Endothelial cell of umbilical vein (primary cell): ENCODE measurements at regions not wholly inside any gene's neighbourhood (a gene's known extent, or its start where the extent isn't known, plus 50 kb on each side); places are given as distances from the start of the nearest gene placed in this dataset.

Source experiments
- BruUV-seq: library from RNA; stranded (reverse); fragments of 400-500 nt; replicated peaks from 2 replicates; lab custom pipeline; 2021; lab: Mats Ljungman, UMichigan
- CTCF ChIA-PET: fragments of 300-600, 350-600 bp; sonication (Branson Sonifier 250); formaldehyde crosslinking; loops from one replicate; lab custom pipeline; 2021; ENCODE audit warnings: antibody characterized with exemption, inconsistent platforms; lab: Charles Lee
- POLR2A ChIA-PET: fragments of 300-600, 350-600 bp; sonication (Branson Sonifier 250); formaldehyde crosslinking; loops from one replicate; lab custom pipeline; 2021; ENCODE audit warnings: antibody characterized with exemption, inconsistent platforms; lab: Charles Lee
- DNase-seq: peaks from one replicate; pipeline ENCODE4 v3.0.0-alpha.2; 2011; ENCODE audit warnings: low read depth, low spot score
- FAIRE-seq: peaks from 2 replicates; lab custom pipeline; 2011; peaks lifted over from hg19 to GRCh38; lab: Jason Lieb, UNC
- H2AFZ ChIP-seq: 2 replicates; pipeline ENCODE4 v1.6.0; 2012; ENCODE audit warnings: low read depth, low read length, control low read depth, inconsistent platforms
- H3K27ac ChIP-seq: 2 replicates; pipeline ENCODE4 v1.5.1; 2011; ENCODE audit warnings: low read depth, mild to moderate bottlenecking, control low read depth, low read length, moderate library complexity; ENCODE audit not compliant: insufficient read depth
- H3K27me3 ChIP-seq, 2 experiments: 2 replicates each; pipeline versions ENCODE4 v1.6.0 to v1.6.1; 2011; ENCODE audit warnings: low read length in 2 of 2, mixed read lengths in 1 of 2; ENCODE audit not compliant: control insufficient read depth in 2 of 2, insufficient read depth in 2 of 2
- H3K36me3 ChIP-seq, 2 experiments: 2 replicates in 1 of 2; 3 replicates in 1 of 2; pipeline ENCODE4 v1.5.1; 2011; ENCODE audit warnings: low read length in 2 of 2, mild to moderate bottlenecking in 1 of 2, moderate library complexity in 1 of 2; ENCODE audit not compliant: control insufficient read depth in 2 of 2, insufficient read depth in 2 of 2; ENCODE audit errors: extremely low read depth in 1 of 2
- H3K4me1 ChIP-seq: 3 replicates; pipeline ENCODE4 v1.5.1; 2011; ENCODE audit warnings: mild to moderate bottlenecking, low read length; ENCODE audit not compliant: control insufficient read depth, insufficient read depth; ENCODE audit errors: extremely low read depth
- H3K4me2 ChIP-seq: 2 replicates; pipeline ENCODE4 v1.6.1; 2011; ENCODE audit warnings: low read length, control low read depth, mixed read lengths; ENCODE audit not compliant: insufficient read depth
- H3K4me3 ChIP-seq, 3 experiments: fragments of 200-600 bp in 1 of 3; sonication (generic), shearing (Covaris generic) in 1 of 3; replicated peaks in 1 of 3; 2 replicates each; pipeline ENCODE4 v1.5.1; 2011 to 2016; ENCODE audit warnings: control low read depth in 3 of 3, low read length in 3 of 3, mild to moderate bottlenecking in 2 of 3, inconsistent platforms in 1 of 3, low read depth in 1 of 3, moderate library complexity in 1 of 3; ENCODE audit not compliant: insufficient read depth in 1 of 3
- H3K79me2 ChIP-seq: 2 replicates; pipeline ENCODE4 v1.6.0; 2012; ENCODE audit warnings: low read length, inconsistent platforms; ENCODE audit not compliant: control insufficient read depth, insufficient read depth
- H3K9ac ChIP-seq: replicated peaks from 2 replicates; pipeline ENCODE3; 2011; ENCODE audit warnings: low read length, control low read depth; ENCODE audit not compliant: insufficient read depth; ENCODE audit errors: extremely low read depth
- H3K9me1 ChIP-seq: replicated peaks from 3 replicates; pipeline ENCODE4 v1.6.0; 2011; ENCODE audit warnings: mild to moderate bottlenecking, low read length; ENCODE audit not compliant: control insufficient read depth, insufficient read depth; ENCODE audit errors: extremely low read depth
- H3K9me3 ChIP-seq: replicated peaks from 2 replicates; pipeline ENCODE4 v1.5.1; 2012; ENCODE audit warnings: low read length, inconsistent platforms; ENCODE audit not compliant: control insufficient read depth, insufficient read depth
- H4K20me1 ChIP-seq: replicated peaks from 2 replicates; pipeline ENCODE3; 2011; ENCODE audit warnings: mild to moderate bottlenecking, low read length; ENCODE audit not compliant: control insufficient read depth, insufficient read depth; ENCODE audit errors: extremely low read depth
- CTCF ChIP-seq, 2 donors: IDR thresholded peaks; 1 replicate in 1 of 2; 2 replicates in 1 of 2; pipeline ENCODE4 v1.5.1; 2011; ENCODE audit warnings: low read length in 2 of 2, mild to moderate bottlenecking in 2 of 2, moderate library complexity in 2 of 2, control low read depth in 1 of 2, inconsistent platforms in 1 of 2, low read depth in 1 of 2; ENCODE audit not compliant: insufficient read depth in 1 of 2; ENCODE audit errors: extremely low read depth in 1 of 2
- EZH2 ChIP-seq: IDR thresholded peaks from 2 replicates; pipeline ENCODE4 v1.6.1; 2012; ENCODE audit warnings: borderline replicate concordance, low read depth, mild to moderate bottlenecking, moderate library complexity, low read length, inconsistent platforms; ENCODE audit not compliant: severe bottlenecking
- FOS ChIP-seq: IDR thresholded peaks from 2 replicates; pipeline ENCODE4 v1.6.1; 2011; ENCODE audit warnings: mild to moderate bottlenecking, low read length, moderate library complexity, borderline replicate concordance; ENCODE audit not compliant: insufficient read depth
- GATA2 ChIP-seq: IDR thresholded peaks from 2 replicates; pipeline ENCODE4 v1.7.0; 2011; ENCODE audit warnings: low read depth, mild to moderate bottlenecking, moderate library complexity, mixed read lengths, low read length; ENCODE audit not compliant: insufficient read length, insufficient read depth
- JUN ChIP-seq: IDR thresholded peaks from 2 replicates; pipeline ENCODE4 v1.6.1; 2011; ENCODE audit warnings: borderline replicate concordance, low read depth; ENCODE audit not compliant: insufficient read length, insufficient read depth
- MAX ChIP-seq: IDR thresholded peaks from 2 replicates; pipeline ENCODE4 v1.6.1; 2011; ENCODE audit not compliant: insufficient read depth, insufficient read length
- MYC ChIP-seq: IDR thresholded peaks from one replicate; pipeline ENCODE4 v1.6.1; 2011; ENCODE audit warnings: mild to moderate bottlenecking, low read depth, low read length
- POLR2A ChIP-seq: IDR thresholded peaks from 2 replicates; pipeline ENCODE4 v1.6.1; 2012; ENCODE audit warnings: low read depth, mild to moderate bottlenecking, control low read depth, low read length
- POLR2AphosphoS5 ChIP-seq: IDR thresholded peaks from 2 replicates; pipeline ENCODE4 v1.6.1; 2012; ENCODE audit warnings: low read depth, mild to moderate bottlenecking, control low read depth, low read length, moderate library complexity; ENCODE audit not compliant: insufficient read depth
- dilution Hi-C: fragments of 300-500 bp; cut with MboI; formaldehyde crosslinking; loops from one replicate; pipeline ENCODE4 v1.15.0; 2019; ENCODE audit warnings: low sequenced_read_pairs; ENCODE audit not compliant: extremely low pct_ligation_motif_present
- intact Hi-C: fragments of 100-400 bp; cut with micrococcal nuclease; formaldehyde crosslinking; loops from one replicate; pipeline ENCODE4 v1.10.0; 2022

- no TSS peak for BruUV-seq
- no peak overlapping the region for H3K4me2 ChIP-seq
- no peak overlapping the region for H3K27ac ChIP-seq
- H2AFZ ChIP-seq = no peak overlapping the region
- H3K9me3 ChIP-seq = peaks cover 14% of the 10 kb centered on the region
- no peak overlapping the region for H3K9ac ChIP-seq
- dilution Hi-C loops = no loop called here
- no peaks in the 10 kb centered on the region for H3K9me1 ChIP-seq
- ChIA-PET POLR2A (no interaction called here), CTCF (no interaction called here)
- H3K27me3 ChIP-seq = no peaks in the 10 kb centered on the region
- no peaks in the 10 kb centered on the region for H3K36me3 ChIP-seq
- intact Hi-C loops = no loop called here
- FAIRE-seq (no peak), DNase-seq (no peak)
- no peak overlapping the region for H3K4me3 ChIP-seq
- no peaks in the 10 kb centered on the region for H3K79me2 ChIP-seq
- no peaks in the 10 kb centered on the region for H4K20me1 ChIP-seq
- TF ChIP-seq GATA2 (no peak), MYC (no peak), POLR2A (no peak), JUN (no peak), CTCF (IDR thresholded peaks at IDR 0.05; ENCODE audit: extremely low read depth in 1 of 2, insufficient read depth in 1 of 2, low read depth in 1 of 2, low read length in 2 of 2) (no peak), EZH2 (no peak), MAX (no peak), POLR2AphosphoS5 (no peak), FOS (no peak)
- H3K4me1 ChIP-seq = no peaks in the 10 kb centered on the region
These were observed 86.6 kb upstream of the ACTRT2 start for GRCh38 chr1:2934642-2935081.
